ENCODE measurements at regions not wholly inside any gene's neighbourhood (a gene's known extent, or its start where the extent isn't known, plus 50 kb on each side); places are given as distances from the start of the nearest gene placed in this dataset.

DNA sequence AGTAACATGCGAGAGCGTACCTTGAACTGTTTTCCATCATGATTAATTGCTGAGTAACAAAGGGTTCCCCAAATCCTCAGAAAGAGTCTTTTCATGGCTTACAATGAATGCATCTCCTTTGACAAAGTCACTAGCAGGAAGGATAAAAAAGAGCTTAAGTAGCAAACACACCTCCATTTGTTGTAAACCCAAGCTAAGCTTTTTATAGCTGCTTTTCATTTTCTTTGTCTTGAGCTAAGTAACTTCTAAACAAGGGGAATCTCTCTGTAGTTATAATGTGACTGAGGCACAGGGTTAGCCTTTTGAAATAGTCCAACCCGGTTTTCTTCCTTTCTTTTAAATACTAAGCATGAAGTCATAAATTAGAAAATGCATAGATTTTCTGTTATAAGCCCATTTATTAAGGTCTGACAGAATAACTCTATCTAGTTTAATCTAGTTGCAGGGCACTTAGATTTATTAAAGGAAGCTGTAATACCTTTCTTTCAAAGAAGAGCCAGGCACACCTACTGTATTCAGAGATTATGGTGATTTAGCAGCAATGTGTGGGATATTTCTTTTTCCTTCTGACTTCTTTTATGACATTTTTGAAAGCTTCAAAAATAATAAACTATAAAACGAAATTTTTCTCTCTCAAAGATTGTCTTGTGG is 226.9 kb upstream of the SMIM31 start:
- 69% methylated on average over 4 of the region's 4 CpGs for WGBS, 2 donors
- Histone ChIP-seq H3K36me3 (no peaks in the 10 kb centered on the region), H3K27ac (no peak overlapping the region), H3K4me1 (no peaks in the 10 kb centered on the region), H3K27me3 (no peaks in the 10 kb centered on the region), H3K9me3 (no peaks in the 10 kb centered on the region), H3K4me3 (replicated peaks in 1 of 3) (no peak overlapping the region)
- DNase-seq = no peak
- TF ChIP-seq POLR2A (IDR thresholded peaks at IDR 0.05) = no peak
- TF ChIP-seq, protein P1, sequence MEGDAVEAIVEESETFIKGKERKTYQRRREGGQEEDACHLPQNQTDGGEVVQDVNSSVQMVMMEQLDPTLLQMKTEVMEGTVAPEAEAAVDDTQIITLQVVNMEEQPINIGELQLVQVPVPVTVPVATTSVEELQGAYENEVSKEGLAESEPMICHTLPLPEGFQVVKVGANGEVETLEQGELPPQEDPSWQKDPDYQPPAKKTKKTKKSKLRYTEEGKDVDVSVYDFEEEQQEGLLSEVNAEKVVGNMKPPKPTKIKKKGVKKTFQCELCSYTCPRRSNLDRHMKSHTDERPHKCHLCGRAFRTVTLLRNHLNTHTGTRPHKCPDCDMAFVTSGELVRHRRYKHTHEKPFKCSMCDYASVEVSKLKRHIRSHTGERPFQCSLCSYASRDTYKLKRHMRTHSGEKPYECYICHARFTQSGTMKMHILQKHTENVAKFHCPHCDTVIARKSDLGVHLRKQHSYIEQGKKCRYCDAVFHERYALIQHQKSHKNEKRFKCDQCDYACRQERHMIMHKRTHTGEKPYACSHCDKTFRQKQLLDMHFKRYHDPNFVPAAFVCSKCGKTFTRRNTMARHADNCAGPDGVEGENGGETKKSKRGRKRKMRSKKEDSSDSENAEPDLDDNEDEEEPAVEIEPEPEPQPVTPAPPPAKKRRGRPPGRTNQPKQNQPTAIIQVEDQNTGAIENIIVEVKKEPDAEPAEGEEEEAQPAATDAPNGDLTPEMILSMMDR (IDR thresholded peaks at IDR 0.05) = no peak
- intact Hi-C loops (cut with DNase I) = no loop called here

DNA sequence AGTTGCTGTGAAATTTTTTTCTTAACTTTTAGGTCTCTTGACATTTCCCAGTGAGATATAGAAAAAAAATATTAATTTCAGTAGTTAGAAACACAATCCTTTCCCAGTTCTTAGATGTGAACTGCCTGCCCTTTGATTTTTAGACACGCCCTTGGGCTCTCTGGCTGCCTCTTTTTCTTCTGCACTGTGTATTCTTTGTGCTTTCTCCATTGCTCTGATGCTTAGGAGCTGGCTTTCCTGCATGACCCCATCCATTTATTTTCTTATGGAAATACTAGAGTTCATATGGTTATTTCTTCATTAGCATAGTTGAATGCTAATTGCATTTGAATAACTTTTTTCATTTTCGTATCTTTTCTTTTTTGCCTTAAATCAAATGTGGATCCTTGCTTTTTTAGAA is 224.9 kb upstream of the SMIM31 start:
- no peak for DNase-seq
- intact Hi-C loops (cut with DNase I) = no loop called here
- no peak overlapping the region for H3K27ac ChIP-seq
- TF ChIP-seq POLR2A (IDR thresholded peaks at IDR 0.05) = no peak
- H3K4me1 ChIP-seq = no peaks in the 10 kb centered on the region
- no peaks in the 10 kb centered on the region for H3K36me3 ChIP-seq
- H3K4me3 ChIP-seq (replicated peaks in 1 of 3) = no peak overlapping the region
- H3K27me3 ChIP-seq = no peaks in the 10 kb centered on the region
- WGBS, 2 donors = 84 to 88% methylated on average over 2 of the region's 2 CpGs
- no peaks in the 10 kb centered on the region for H3K9me3 ChIP-seq

DNA sequence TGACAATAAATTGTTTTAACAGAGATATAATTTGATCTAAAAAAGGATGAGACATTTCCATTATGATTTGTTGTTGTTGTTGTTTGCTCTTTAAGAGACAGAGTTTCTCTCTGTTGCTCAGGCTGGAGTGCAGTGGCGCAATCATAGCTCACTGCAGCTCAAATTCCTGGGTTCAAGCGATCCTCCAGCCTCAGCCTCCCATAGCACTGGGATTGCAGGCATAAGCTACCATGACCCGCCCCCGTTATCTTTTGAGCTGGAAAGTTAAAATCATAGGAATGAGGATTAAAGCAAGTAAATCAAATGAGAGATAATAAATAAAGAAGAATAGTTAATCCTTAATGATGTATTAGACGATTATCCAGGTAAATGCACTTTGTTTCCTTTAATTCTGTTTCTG is 224.4 kb upstream of the SMIM31 start:
- no peak for TF ChIP-seq POLR2A (IDR thresholded peaks at IDR 0.05)
- TF ChIP-seq, protein P1 (IDR thresholded peaks at IDR 0.05) = no peak
- Histone ChIP-seq H3K4me3 (replicated peaks in 1 of 3) (no peak overlapping the region), H3K4me1 (no peaks in the 10 kb centered on the region), H3K27ac (no peak overlapping the region), H3K27me3 (no peaks in the 10 kb centered on the region), H3K36me3 (no peaks in the 10 kb centered on the region), H3K9me3 (no peaks in the 10 kb centered on the region)
- WGBS, 2 donors = 89 to 92% methylated on average over 5 of the region's 5 CpGs
- DNase-seq = no peak
- intact Hi-C loops (cut with DNase I) = no loop called here

DNA sequence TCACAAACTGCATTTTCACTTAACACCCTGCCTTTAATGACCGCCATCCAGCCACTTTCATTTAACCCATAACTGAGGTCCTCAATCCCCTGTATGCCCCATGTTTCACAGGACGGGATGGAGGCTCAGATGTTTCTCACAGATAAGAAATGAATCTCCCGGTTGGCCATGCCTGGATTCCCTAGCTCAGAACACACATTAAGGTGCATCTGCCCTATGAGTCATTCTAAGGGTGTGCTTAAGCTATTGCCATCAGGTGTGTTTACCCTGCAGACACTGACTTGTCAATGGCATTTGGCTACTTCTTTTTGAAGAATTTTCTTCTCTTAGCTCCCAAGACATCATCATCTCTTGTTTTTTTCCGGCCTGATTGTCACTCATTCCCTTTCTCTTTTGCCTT is 222.6 kb upstream of the SMIM31 start:
- no peaks in the 10 kb centered on the region for H3K27me3 ChIP-seq
- H3K36me3 ChIP-seq = no peaks in the 10 kb centered on the region
- TF ChIP-seq POLR2A (IDR thresholded peaks at IDR 0.05) = no peak
- TF ChIP-seq, protein P1 (IDR thresholded peaks at IDR 0.05) = no peak
- intact Hi-C loops (cut with DNase I) = no loop called here
- H3K4me3 ChIP-seq (replicated peaks in 1 of 3) = no peak overlapping the region
- no peaks in the 10 kb centered on the region for H3K9me3 ChIP-seq
- 78 to 83% methylated on average over 4 of the region's 4 CpGs for WGBS, 2 donors
- DNase-seq = no peak
- no peaks in the 10 kb centered on the region for H3K4me1 ChIP-seq
- no peak overlapping the region for H3K27ac ChIP-seq

DNA sequence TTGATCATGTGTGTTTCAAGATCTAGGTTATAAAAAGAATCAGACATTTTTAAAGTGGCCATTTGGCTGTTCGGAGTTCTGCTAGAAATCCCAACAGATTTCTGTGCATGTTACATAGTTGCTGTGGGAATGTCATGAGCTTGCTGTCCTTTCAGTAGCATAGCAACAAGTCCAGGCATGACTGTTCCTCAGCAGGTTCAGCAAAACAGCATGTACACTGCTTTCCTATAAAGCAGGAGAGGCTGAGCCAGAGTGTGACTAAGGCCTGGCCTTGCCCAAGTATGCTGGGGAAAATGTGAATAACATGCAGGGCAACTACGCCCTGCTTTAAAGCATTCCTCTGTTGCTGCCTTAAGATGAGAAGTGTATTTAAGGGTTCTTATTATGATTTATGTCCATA is 217.1 kb upstream of the SMIM31 start:
- H3K27ac ChIP-seq = no peak overlapping the region
- no peak overlapping the region for H3K4me3 ChIP-seq (replicated peaks in 1 of 3)
- no peaks in the 10 kb centered on the region for H3K27me3 ChIP-seq
- 74 to 83% methylated on average over 2 of the region's 2 CpGs for WGBS, 2 donors
- no peak for DNase-seq
- no peaks in the 10 kb centered on the region for H3K36me3 ChIP-seq
- intact Hi-C loops (cut with DNase I) = no loop called here
- H3K9me3 ChIP-seq = no peaks in the 10 kb centered on the region
- TF ChIP-seq, protein P1 (IDR thresholded peaks at IDR 0.05) = no peak
- TF ChIP-seq POLR2A (IDR thresholded peaks at IDR 0.05) = no peak
- H3K4me1 ChIP-seq = no peaks in the 10 kb centered on the region
